ENCODE measurements at regions not wholly inside any gene's neighbourhood (a gene's known extent, or its start where the extent isn't known, plus 50 kb on each side); places are given as distances from the start of the nearest gene placed in this dataset.

DNA sequence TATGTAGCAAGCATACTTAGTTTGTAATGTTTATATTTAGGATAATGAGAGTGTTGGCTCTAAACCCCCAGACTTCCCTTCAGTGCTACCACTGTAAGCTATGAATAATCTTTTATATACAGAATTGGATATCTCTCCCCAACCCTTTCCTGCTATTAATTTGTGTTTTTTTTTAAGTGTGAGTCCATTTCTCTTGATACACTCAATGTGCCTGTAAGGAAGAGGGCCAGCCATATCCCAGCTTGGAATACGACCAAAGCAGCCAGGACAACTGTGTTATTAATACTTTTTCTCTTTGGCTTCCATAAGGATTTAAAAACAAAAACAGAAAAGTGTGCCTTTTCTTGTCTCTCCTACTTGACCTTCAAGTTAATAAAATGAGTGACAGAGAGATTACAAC lies 116.7 kb downstream of the SNAPC1 start:
- Histone ChIP-seq H3K27me3 (no peaks in the 10 kb centered on the region), H4K20me1 (ENCODE audit: insufficient read depth, poor library complexity, severe bottlenecking) (no peaks in the 10 kb centered on the region), H2AFZ (no peak overlapping the region), H3K4me1 (ENCODE audit: insufficient read depth) (no peaks in the 10 kb centered on the region), H3K4me3 (no peak overlapping the region), H3K9me3 (ENCODE audit: low read depth) (no peaks in the 10 kb centered on the region), H3K4me2 (no peak overlapping the region), H3K9me2 (replicated peaks; ENCODE audit: insufficient read depth) (no peaks in the 10 kb centered on the region), H3K27ac (no peak overlapping the region), H3K36me3 (replicated peaks; ENCODE audit: insufficient read depth, low read depth) (no peaks in the 10 kb centered on the region), H3K79me2 (no peaks in the 10 kb centered on the region)
- no peak for DNase-seq (ENCODE audit: low spot score)
- TF ChIP-seq CTCF (IDR thresholded peaks at IDR 0.05; ENCODE audit: poor library complexity) (no peak), EZH2phosphoT487 (IDR thresholded peaks at IDR 0.05; ENCODE audit: low read depth, severe bottlenecking, unreplicated experiment) (no peak), EZH2 (IDR thresholded peaks at IDR 0.05; ENCODE audit: borderline replicate concordance) (no peak)
- WGBS (ENCODE audit: low lambda C conversion rate, missing lambda C conversion rate), result 82% methylated on average over 1 of the region's 1 CpG

GRCh38 chr14:61881046-61881445 lies 118.8 kb downstream of the SNAPC1 start:
- H4K20me1 ChIP-seq (ENCODE audit: insufficient read depth, poor library complexity, severe bottlenecking), result no peaks in the 10 kb centered on the region
- no peak overlapping the region for H2AFZ ChIP-seq
- no peaks in the 10 kb centered on the region for H3K4me1 ChIP-seq (ENCODE audit: insufficient read depth)
- no peaks in the 10 kb centered on the region for H3K27me3 ChIP-seq
- no peaks in the 10 kb centered on the region for H3K9me2 ChIP-seq (replicated peaks; ENCODE audit: insufficient read depth)
- no peak overlapping the region for H3K4me2 ChIP-seq
- 76% methylated on average over 1 of the region's 1 CpG for WGBS (ENCODE audit: low lambda C conversion rate, missing lambda C conversion rate)
- H3K36me3 ChIP-seq (replicated peaks; ENCODE audit: insufficient read depth, low read depth), result no peaks in the 10 kb centered on the region
- no peak overlapping the region for H3K27ac ChIP-seq
- no peak overlapping the region for H3K4me3 ChIP-seq
- DNase-seq (ENCODE audit: low spot score), result no peak
- TF ChIP-seq EZH2phosphoT487 (IDR thresholded peaks at IDR 0.05; ENCODE audit: low read depth, severe bottlenecking, unreplicated experiment), result no peak
- TF ChIP-seq EZH2 (IDR thresholded peaks at IDR 0.05; ENCODE audit: borderline replicate concordance), result no peak
- TF ChIP-seq CTCF (IDR thresholded peaks at IDR 0.05; ENCODE audit: poor library complexity), result no peak
- H3K9me3 ChIP-seq (ENCODE audit: low read depth), result no peaks in the 10 kb centered on the region
- H3K79me2 ChIP-seq, result no peaks in the 10 kb centered on the region

GRCh38 chr14:61884711-61885110 lies 122.5 kb downstream of the SNAPC1 start:
- no peak overlapping the region for H3K4me2 ChIP-seq
- H3K36me3 ChIP-seq (replicated peaks; ENCODE audit: insufficient read depth, low read depth), result no peaks in the 10 kb centered on the region
- H3K27ac ChIP-seq, result no peak overlapping the region
- H3K4me1 ChIP-seq (ENCODE audit: insufficient read depth), result no peaks in the 10 kb centered on the region
- no peaks in the 10 kb centered on the region for H3K79me2 ChIP-seq
- H3K4me3 ChIP-seq, result no peak overlapping the region
- 76% methylated on average over 2 of the region's 2 CpGs for WGBS (ENCODE audit: low lambda C conversion rate, missing lambda C conversion rate)
- no peaks in the 10 kb centered on the region for H3K9me2 ChIP-seq (replicated peaks; ENCODE audit: insufficient read depth)
- no peak for DNase-seq (ENCODE audit: low spot score)
- H2AFZ ChIP-seq, result no peak overlapping the region
- H3K27me3 ChIP-seq, result no peaks in the 10 kb centered on the region
- H4K20me1 ChIP-seq (ENCODE audit: insufficient read depth, poor library complexity, severe bottlenecking), result no peaks in the 10 kb centered on the region
- H3K9me3 ChIP-seq (ENCODE audit: low read depth), result no peaks in the 10 kb centered on the region
- TF ChIP-seq EZH2phosphoT487 (IDR thresholded peaks at IDR 0.05; ENCODE audit: low read depth, severe bottlenecking, unreplicated experiment) (no peak), EZH2 (IDR thresholded peaks at IDR 0.05; ENCODE audit: borderline replicate concordance) (no peak), CTCF (IDR thresholded peaks at IDR 0.05; ENCODE audit: poor library complexity) (no peak)

Measured in hepatocyte (in vitro differentiated cells).